AG09309 (cell line): ENCODE measurements at regions not wholly inside any gene's neighbourhood (a gene's known extent, or its start where the extent isn't known, plus 50 kb on each side); places are given as distances from the start of the nearest gene placed in this dataset.

ENCODE experiments used
- DNase-seq: peaks from one replicate; pipeline ENCODE4 v3.0.0-alpha.2; 2010; ENCODE audit warnings: low read depth
- H3K4me3 ChIP-seq: 2 replicates; pipeline ENCODE4 v1.5.1; 2011; ENCODE audit warnings: mild to moderate bottlenecking, low read depth, low read length, moderate library complexity; ENCODE audit not compliant: control insufficient read depth
- TF ChIP-seq, protein P1 (sequence below): IDR thresholded peaks from 2 replicates; pipeline ENCODE4 v1.5.1; 2011; ENCODE audit warnings: mild to moderate bottlenecking, low read depth, low read length, inconsistent platforms; ENCODE audit not compliant: insufficient read depth, control insufficient read depth; ENCODE audit errors: missing control alignments

DNA sequence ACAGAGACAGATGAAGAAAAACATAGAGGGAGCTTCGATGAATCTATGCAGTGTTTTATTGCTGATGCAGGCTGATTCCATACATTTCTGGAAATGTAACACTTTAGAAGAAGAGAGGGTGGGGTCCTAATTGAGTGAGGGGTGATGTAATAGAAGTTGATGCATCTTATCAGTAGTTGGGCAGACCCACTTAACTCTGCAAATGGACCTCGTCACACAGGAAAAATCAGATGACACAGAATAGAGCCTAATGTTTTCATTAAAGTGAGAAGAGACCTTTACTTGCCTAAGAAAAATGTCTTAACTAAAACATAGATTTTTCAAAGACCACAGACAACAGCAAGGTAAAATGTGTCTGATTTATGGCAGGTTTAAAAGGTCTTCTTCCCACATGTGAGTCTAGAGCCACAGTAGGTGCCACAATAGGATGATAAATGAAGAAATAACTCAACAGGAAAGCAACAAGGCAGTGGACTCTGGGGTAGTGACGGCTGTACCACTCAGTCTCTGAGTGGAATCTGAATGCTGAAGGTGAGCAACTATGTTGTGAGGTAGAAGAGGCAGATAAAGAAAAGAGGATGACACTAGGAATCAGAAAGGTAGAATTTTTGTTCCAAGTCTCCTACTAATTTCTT is 414.7 kb upstream of the PIK3C3 start:
- TF ChIP-seq, protein P1, sequence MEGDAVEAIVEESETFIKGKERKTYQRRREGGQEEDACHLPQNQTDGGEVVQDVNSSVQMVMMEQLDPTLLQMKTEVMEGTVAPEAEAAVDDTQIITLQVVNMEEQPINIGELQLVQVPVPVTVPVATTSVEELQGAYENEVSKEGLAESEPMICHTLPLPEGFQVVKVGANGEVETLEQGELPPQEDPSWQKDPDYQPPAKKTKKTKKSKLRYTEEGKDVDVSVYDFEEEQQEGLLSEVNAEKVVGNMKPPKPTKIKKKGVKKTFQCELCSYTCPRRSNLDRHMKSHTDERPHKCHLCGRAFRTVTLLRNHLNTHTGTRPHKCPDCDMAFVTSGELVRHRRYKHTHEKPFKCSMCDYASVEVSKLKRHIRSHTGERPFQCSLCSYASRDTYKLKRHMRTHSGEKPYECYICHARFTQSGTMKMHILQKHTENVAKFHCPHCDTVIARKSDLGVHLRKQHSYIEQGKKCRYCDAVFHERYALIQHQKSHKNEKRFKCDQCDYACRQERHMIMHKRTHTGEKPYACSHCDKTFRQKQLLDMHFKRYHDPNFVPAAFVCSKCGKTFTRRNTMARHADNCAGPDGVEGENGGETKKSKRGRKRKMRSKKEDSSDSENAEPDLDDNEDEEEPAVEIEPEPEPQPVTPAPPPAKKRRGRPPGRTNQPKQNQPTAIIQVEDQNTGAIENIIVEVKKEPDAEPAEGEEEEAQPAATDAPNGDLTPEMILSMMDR = no peak
- no peak overlapping the region for H3K4me3 ChIP-seq
- no peak for DNase-seq

DNA sequence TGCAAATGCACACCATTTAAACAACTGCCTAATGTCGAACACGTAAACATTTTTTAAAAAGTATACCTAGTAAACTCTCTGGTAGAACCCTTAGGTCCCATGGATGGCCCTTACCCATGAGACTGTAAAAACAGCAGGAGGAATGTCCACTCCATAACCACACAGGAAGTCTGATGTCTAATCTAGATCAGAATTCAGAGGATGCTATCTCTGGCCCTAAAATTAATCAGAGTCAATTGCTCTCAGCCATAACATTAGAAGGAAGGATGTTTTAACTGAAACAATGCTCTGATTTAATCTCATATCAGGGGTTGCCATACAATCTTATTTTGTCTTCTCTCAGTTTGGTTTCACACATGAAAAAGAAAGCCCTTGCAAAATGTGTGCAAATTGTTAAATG is 416.3 kb upstream of the PIK3C3 start:
- H3K4me3 ChIP-seq = no peak overlapping the region
- DNase-seq = no peak
- TF ChIP-seq, protein P1 = no peak

DNA sequence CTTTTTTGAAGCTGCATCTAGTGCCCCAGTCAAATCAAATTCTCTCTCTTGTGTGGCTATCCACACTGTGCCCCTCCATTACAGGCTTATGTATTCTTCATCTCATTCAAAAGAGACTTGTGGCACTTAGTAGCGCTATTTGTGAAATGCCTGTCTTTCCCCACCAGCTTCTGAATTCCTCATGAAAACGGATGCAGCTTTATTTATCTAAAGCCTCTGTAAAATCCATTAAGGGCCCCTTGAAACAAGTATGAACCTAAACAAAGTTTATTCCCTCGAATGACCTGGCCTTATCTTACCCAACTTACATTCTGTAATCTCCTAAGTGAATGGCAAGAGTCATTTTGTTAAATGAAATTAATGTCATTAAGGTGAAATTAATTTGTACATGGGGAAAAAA is 417.4 kb upstream of the PIK3C3 start:
- H3K4me3 ChIP-seq = no peak overlapping the region
- no peak for DNase-seq
- TF ChIP-seq, protein P1 = no peak

DNA sequence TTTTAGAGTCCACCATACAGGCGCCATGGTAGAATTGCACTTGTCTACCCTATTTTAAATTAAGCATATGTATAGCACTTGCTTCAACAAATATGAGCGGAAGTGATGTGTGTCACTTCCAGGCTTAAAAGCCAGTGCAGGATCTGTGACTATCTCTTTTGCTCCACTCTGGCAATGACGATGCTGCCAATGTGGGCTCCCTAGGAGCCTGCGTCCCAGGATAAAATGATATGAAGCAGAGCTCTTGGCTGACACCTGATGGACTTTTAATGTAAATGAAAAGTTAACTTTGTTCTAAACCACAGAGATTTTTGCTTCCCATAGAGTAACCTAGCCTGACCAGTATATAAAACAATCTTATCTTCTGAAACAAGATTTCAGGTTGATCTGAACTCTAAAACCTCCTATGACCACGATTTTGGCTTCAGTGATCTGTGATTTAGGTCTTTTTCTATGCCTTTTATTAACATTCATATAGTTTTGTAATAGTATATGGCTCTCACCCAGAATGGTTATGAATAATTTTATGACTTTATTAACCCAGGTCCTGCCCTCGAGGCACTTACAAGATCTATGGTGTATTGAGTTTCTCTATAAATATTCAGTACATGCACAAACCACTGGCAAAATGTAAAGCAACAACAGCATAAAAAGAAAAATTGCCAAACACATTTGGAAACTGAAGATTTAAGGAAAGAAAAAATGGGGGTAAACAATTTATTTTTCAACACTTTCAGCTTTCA is 422.5 kb upstream of the PIK3C3 start:
- DNase-seq = no peak
- TF ChIP-seq, protein P1 = no peak
- no peak overlapping the region for H3K4me3 ChIP-seq

DNA sequence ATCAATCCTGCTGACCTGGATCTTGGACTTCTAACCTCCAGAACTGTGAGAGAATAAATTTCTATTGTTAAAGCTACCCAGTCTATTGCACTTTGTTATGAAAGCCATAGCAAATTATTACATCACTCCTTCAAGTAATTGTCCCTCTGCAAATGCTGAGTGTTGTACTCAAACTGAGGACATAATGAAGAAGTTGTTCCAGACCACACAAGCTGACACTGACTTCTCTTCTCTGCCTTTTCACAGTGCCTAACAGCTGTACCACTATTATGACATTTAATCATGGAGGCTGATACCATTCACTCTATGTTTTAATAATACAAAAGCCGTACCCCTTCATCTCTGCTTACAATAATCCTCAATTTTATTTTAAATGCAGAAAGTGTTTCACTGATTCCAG is 424.1 kb upstream of the PIK3C3 start:
- DNase-seq = no peak
- TF ChIP-seq, protein P1 = no peak
- no peak overlapping the region for H3K4me3 ChIP-seq

DNA sequence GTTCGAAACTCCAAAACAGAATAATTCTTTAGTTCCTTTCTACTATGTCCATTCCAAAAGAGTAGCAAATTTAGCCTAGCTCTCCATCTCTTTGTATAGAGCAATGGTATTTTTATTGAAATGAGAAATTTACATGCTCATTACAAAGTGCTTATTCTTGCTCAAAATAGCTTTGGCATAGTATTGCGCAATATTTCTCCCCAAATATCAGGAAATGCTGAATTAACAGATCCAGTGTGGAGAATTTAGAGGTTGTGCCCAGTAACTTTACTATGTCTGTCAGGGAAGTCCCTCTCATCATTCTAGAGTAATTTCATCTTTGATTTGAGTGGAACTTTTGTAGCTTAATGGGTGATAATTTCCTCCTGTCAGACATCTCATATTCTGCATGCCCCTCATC is 425.9 kb upstream of the PIK3C3 start:
- H3K4me3 ChIP-seq = no peak overlapping the region
- TF ChIP-seq, protein P1 = no peak
- no peak for DNase-seq

DNA sequence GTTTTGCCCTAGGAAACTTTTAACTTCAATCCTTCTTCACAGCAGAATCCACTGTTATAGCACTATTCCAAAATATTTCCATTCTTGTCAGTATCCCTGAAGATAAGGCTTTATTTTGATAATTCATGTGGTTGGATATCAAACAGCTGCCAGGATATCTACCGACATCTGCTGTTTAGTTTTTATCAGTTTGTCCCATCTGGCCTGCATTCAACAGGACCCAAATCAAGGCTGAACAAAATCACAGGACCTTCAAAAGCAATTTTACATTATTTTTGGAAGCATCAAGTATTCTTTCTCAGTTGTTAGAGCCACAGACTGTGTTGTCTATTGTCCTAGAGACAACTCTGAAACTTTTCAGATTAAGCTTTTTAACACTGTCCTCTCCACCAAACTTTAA is 429.0 kb upstream of the PIK3C3 start:
- no peak overlapping the region for H3K4me3 ChIP-seq
- TF ChIP-seq, protein P1 = no peak
- no peak for DNase-seq
